GM23248 (cell line): ENCODE measurements at regions not wholly inside any gene's neighbourhood (a gene's known extent, or its start where the extent isn't known, plus 50 kb on each side); places are given as distances from the start of the nearest gene placed in this dataset.

Source experiments
- EZH2 ChIP-seq: fragments of 200-600 bp; sonication (generic); IDR thresholded peaks from 2 replicates; pipeline ENCODE4 v1.6.1; 2018; ENCODE audit warnings: antibody characterized with exemption, mild to moderate bottlenecking; ENCODE audit not compliant: insufficient read depth, poor library complexity, severe bottlenecking
- EZH2phosphoT487 ChIP-seq: fragments of 200-600 bp; sonication (generic); IDR thresholded peaks from 2 replicates; pipeline ENCODE4 v1.6.1; 2018; ENCODE audit warnings: antibody characterized with exemption, moderate library complexity, mild to moderate bottlenecking, low read depth; ENCODE audit not compliant: insufficient read depth

DNA sequence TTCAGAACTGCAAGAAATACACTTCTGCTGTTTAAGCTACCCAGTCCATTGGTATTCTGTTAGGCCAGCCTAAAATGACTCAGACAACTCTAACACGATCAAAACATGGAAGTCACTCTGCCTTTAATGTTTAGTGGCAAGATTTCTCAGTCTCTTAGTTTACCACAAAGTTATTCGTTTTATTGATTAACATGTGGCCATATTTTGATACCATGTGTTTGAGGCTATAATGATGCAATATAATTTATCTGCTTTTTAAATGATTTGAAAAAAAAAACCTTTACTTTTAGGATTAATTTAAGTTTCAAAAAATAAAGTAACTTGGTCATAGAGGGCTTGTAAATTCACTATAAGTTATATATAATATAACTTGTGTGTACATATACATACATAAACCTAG lies 223.4 kb downstream of the SPRY2 start:
- TF ChIP-seq EZH2phosphoT487 (no peak), EZH2 (no peak)
